HG03439 (cell line): ENCODE measurements at regions not wholly inside any gene's neighbourhood (a gene's known extent, or its start where the extent isn't known, plus 50 kb on each side); places are given as distances from the start of the nearest gene placed in this dataset.

ENCODE experiments used
- ATAC-seq: cut with Tn5 transposase; IDR thresholded peaks from one replicate; pipeline ENCODE4 v1.9.1; 2021; ENCODE audit warnings: mild to moderate bottlenecking, moderate library complexity; ENCODE audit not compliant: unreplicated experiment

- ATAC-seq = no peak
Measured at GRCh38 chr15:98382139-98382538, 266.2 kb upstream of the IGF1R start.

- ATAC-seq = no peak
Measured at GRCh38 chr15:98383571-98383970, 264.8 kb upstream of the IGF1R start.

GRCh38 chr15:98384328-98385029 is 263.9 kb upstream of the IGF1R start:
- no peak for ATAC-seq

- ATAC-seq = no peak
Measured at GRCh38 chr15:98385752-98386381, 262.5 kb upstream of the IGF1R start.

- ATAC-seq = no peak
Measured at GRCh38 chr15:98386561-98386960, 261.8 kb upstream of the IGF1R start.

GRCh38 chr15:98387866-98388265 is 260.5 kb upstream of the IGF1R start:
- ATAC-seq = no peak

GRCh38 chr15:98390946-98391530 is 257.3 kb upstream of the IGF1R start:
- no peak for ATAC-seq

- ATAC-seq = no peak
Measured at GRCh38 chr15:98391568-98391967, 256.8 kb upstream of the IGF1R start.

GRCh38 chr15:98393471-98393870 is 254.9 kb upstream of the IGF1R start:
- no peak for ATAC-seq

- ATAC-seq = no peak
Measured at GRCh38 chr15:98394546-98394945, 253.8 kb upstream of the IGF1R start.

- ATAC-seq = no peak
Measured at GRCh38 chr15:98395974-98396610, 252.2 kb upstream of the IGF1R start.

GRCh38 chr15:98397419-98397818 is 250.9 kb upstream of the IGF1R start:
- no peak for ATAC-seq

- no peak for ATAC-seq
Measured at GRCh38 chr15:98398056-98398455, 250.3 kb upstream of the IGF1R start.

GRCh38 chr15:98398886-98399285 is 249.5 kb upstream of the IGF1R start:
- no peak for ATAC-seq

GRCh38 chr15:98400120-98400519 is 248.2 kb upstream of the IGF1R start:
- ATAC-seq = no peak

- no peak for ATAC-seq
Measured at GRCh38 chr15:98401029-98401428, 247.3 kb upstream of the IGF1R start.

GRCh38 chr15:98402486-98402885 is 245.9 kb upstream of the IGF1R start:
- no peak for ATAC-seq

- no peak for ATAC-seq
Measured at GRCh38 chr15:98403169-98403568, 245.2 kb upstream of the IGF1R start.

GRCh38 chr15:98403569-98403968 is 244.8 kb upstream of the IGF1R start:
- ATAC-seq = no peak

GRCh38 chr15:98405013-98405412 is 243.3 kb upstream of the IGF1R start:
- ATAC-seq = no peak

GRCh38 chr15:98408231-98408630 is 240.1 kb upstream of the IGF1R start:
- no peak for ATAC-seq

GRCh38 chr15:98410328-98410727 is 238.0 kb upstream of the IGF1R start:
- ATAC-seq = no peak
